ENCODE measurements at regions not wholly inside any gene's neighbourhood (a gene's known extent, or its start where the extent isn't known, plus 50 kb on each side); places are given as distances from the start of the nearest gene placed in this dataset.

- H3K9me3 ChIP-seq (ENCODE audit: low read depth, low read length), result no peaks in the 10 kb centered on the region
- no peaks in the 10 kb centered on the region for H3K79me2 ChIP-seq (ENCODE audit: insufficient read depth, low read length)
- H4K20me1 ChIP-seq (ENCODE audit: insufficient read depth, low read length), result no peaks in the 10 kb centered on the region
- TF ChIP-seq CTCF (IDR thresholded peaks at IDR 0.05; ENCODE audit: extremely low read depth, low read depth, low read length), result peak; percentile 38
- H3K36me3 ChIP-seq (ENCODE audit: insufficient read depth, low read length), result no peaks in the 10 kb centered on the region
- H3K4me2 ChIP-seq (ENCODE audit: insufficient read depth, low read length), result peak overlapping the region; percentile 69
- H3K27ac ChIP-seq (ENCODE audit: low read depth, low read length), result no peak overlapping the region
- H3K4me1 ChIP-seq (ENCODE audit: insufficient read depth, low read length), result no peaks in the 10 kb centered on the region
- H3K4me3 ChIP-seq (ENCODE audit: insufficient read depth, low read length), result peak overlapping the region; percentile 28
- peak overlapping the region; percentile 41 for H2AFZ ChIP-seq (ENCODE audit: low read length)
- no peaks in the 10 kb centered on the region for H3K27me3 ChIP-seq (ENCODE audit: insufficient read depth, low read length)
- no peak for DNase-seq (ENCODE audit: insufficient read length, low spot score, missing footprints)
Observed at GRCh38 chr10:6920072-6921019, 340.3 kb upstream of the PRKCQ start.

- no peaks in the 10 kb centered on the region for H4K20me1 ChIP-seq (ENCODE audit: insufficient read depth, low read length)
- no peak for TF ChIP-seq CTCF (IDR thresholded peaks at IDR 0.05; ENCODE audit: extremely low read depth, low read depth, low read length)
- H2AFZ ChIP-seq (ENCODE audit: low read length), result no peak overlapping the region
- no peak overlapping the region for H3K4me3 ChIP-seq (ENCODE audit: insufficient read depth, low read length)
- H3K9me3 ChIP-seq (ENCODE audit: low read depth, low read length), result no peaks in the 10 kb centered on the region
- no peaks in the 10 kb centered on the region for H3K4me1 ChIP-seq (ENCODE audit: insufficient read depth, low read length)
- no peak for DNase-seq (ENCODE audit: insufficient read length, low spot score, missing footprints)
- no peaks in the 10 kb centered on the region for H3K27me3 ChIP-seq (ENCODE audit: insufficient read depth, low read length)
- H3K79me2 ChIP-seq (ENCODE audit: insufficient read depth, low read length), result no peaks in the 10 kb centered on the region
- no peaks in the 10 kb centered on the region for H3K36me3 ChIP-seq (ENCODE audit: insufficient read depth, low read length)
- no peak overlapping the region for H3K27ac ChIP-seq (ENCODE audit: low read depth, low read length)
- no peak overlapping the region for H3K4me2 ChIP-seq (ENCODE audit: insufficient read depth, low read length)
Observed at GRCh38 chr10:6919077-6919476, 339.0 kb upstream of the PRKCQ start.

DNA sequence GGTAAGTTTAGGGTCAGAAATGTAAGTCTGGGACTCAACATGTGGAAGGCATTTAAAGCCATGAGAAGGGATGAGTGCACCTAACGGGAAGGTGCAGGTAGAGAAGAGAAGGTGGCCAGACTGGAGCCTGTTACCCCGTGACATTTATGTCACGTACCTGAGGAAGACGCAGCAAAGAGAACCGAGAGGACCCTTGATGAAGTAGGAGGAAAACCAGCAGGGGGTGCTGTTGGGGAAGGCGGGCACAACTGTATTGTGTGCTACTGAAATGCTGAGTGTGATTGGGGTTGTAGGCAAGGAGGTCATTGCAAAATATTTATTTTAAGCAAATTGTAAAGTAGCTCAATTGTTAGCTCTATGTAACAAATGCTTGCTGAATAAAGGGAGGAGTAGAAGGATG is 338.2 kb upstream of the PRKCQ start:
- Histone ChIP-seq H3K4me3 (ENCODE audit: insufficient read depth, low read length) (no peak overlapping the region), H3K79me2 (ENCODE audit: insufficient read depth, low read length) (no peaks in the 10 kb centered on the region), H2AFZ (ENCODE audit: low read length) (no peak overlapping the region), H3K27me3 (ENCODE audit: insufficient read depth, low read length) (no peaks in the 10 kb centered on the region), H3K4me1 (ENCODE audit: insufficient read depth, low read length) (no peaks in the 10 kb centered on the region), H3K27ac (ENCODE audit: low read depth, low read length) (no peak overlapping the region), H4K20me1 (ENCODE audit: insufficient read depth, low read length) (no peaks in the 10 kb centered on the region), H3K9me3 (ENCODE audit: low read depth, low read length) (no peaks in the 10 kb centered on the region), H3K36me3 (ENCODE audit: insufficient read depth, low read length) (no peaks in the 10 kb centered on the region), H3K4me2 (ENCODE audit: insufficient read depth, low read length) (no peak overlapping the region)
- no peak for DNase-seq (ENCODE audit: insufficient read length, low spot score, missing footprints)
- peak; percentile 40 for TF ChIP-seq CTCF (IDR thresholded peaks at IDR 0.05; ENCODE audit: extremely low read depth, low read depth, low read length)

GRCh38 chr10:6917125-6917524 is 337.0 kb upstream of the PRKCQ start:
- TF ChIP-seq CTCF (IDR thresholded peaks at IDR 0.05; ENCODE audit: extremely low read depth, low read depth, low read length), result no peak
- Histone ChIP-seq H3K9me3 (ENCODE audit: low read depth, low read length) (no peaks in the 10 kb centered on the region), H3K27ac (ENCODE audit: low read depth, low read length) (no peak overlapping the region), H3K4me2 (ENCODE audit: insufficient read depth, low read length) (no peak overlapping the region), H2AFZ (ENCODE audit: low read length) (no peak overlapping the region), H3K4me3 (ENCODE audit: insufficient read depth, low read length) (no peak overlapping the region), H4K20me1 (ENCODE audit: insufficient read depth, low read length) (no peaks in the 10 kb centered on the region), H3K79me2 (ENCODE audit: insufficient read depth, low read length) (no peaks in the 10 kb centered on the region), H3K4me1 (ENCODE audit: insufficient read depth, low read length) (no peaks in the 10 kb centered on the region), H3K27me3 (ENCODE audit: insufficient read depth, low read length) (no peaks in the 10 kb centered on the region), H3K36me3 (ENCODE audit: insufficient read depth, low read length) (no peaks in the 10 kb centered on the region)
- DNase-seq (ENCODE audit: insufficient read length, low spot score, missing footprints), result no peak

Measured in osteoblast (primary cell).